Stimulated activated CD8-positive, alpha-beta memory T cell treated with anti-CD3 and anti-CD28 coated beads, Interleukin-7, amount 100 ng/mL, for 48 hours (primary cell): ENCODE measurements at regions not wholly inside any gene's neighbourhood (a gene's known extent, or its start where the extent isn't known, plus 50 kb on each side); places are given as distances from the start of the nearest gene placed in this dataset.
"Not testable (repeated sequence)": the region's sequence is repeated elsewhere in the genome, so short reads cannot be mapped to it uniquely, and the experiment has no call there.

ENCODE experiments used
- DNase-seq, 2 donors: peaks; one replicate each; pipeline ENCODE4 v3.0.0-alpha.2; 2020; ENCODE audit warnings: low read depth in 1 of 2; ENCODE audit errors: extremely low read depth in 1 of 2

- no peak for DNase-seq
Observed at GRCh38 chr3:15983232-15983631, 185.5 kb upstream of the ANKRD28 start.

DNA sequence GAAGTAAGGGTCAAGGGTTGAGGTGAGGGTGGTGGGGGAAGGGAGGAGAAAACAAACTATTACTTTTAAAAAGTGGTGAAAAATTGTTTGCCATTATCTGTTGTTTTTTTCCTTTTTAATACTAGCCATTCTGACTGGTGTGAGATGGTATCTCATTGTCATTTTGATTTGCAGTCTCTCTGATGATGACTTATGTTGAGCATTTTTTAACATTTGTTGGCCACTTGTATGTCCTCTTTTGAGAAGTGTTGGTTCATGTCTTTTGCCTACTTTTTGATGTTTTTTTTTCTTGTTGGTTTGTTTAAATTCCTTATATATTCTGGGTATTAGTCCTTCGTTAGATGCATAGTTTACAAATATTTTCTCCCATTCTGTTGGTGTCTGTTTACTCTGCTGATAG lies 185.9 kb upstream of the ANKRD28 start:
- no peak for DNase-seq

DNA sequence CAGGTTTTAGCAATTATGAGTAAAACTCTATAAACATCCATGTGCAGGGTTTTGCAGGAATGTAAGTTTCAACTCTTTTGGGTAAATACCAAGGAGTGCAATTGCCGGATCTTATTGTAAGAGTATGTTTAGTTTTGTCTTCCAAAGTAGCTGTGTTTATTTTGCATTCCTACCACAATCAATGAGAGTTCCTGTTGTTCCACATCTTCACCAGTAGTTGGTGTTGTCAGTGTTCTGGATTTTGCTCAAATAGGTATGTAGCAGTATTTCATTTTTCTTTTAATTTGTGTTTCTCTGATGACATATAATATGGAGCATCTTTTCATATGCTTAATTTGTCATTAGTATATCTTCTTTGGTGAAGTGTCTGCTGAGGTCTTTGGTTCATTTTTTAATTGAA lies 185.1 kb upstream of the GALNT15 start:
- no peak for DNase-seq

- DNase-seq: not testable (repeated sequence)
Observed at GRCh38 chr3:15993660-15994059, 180.8 kb upstream of the GALNT15 start.

GRCh38 chr3:15996496-15996895 lies 178.0 kb upstream of the GALNT15 start:
- DNase-seq: not testable (repeated sequence)

- no peak for DNase-seq
Observed at GRCh38 chr3:15997274-15997943, 177.1 kb upstream of the GALNT15 start.

DNA sequence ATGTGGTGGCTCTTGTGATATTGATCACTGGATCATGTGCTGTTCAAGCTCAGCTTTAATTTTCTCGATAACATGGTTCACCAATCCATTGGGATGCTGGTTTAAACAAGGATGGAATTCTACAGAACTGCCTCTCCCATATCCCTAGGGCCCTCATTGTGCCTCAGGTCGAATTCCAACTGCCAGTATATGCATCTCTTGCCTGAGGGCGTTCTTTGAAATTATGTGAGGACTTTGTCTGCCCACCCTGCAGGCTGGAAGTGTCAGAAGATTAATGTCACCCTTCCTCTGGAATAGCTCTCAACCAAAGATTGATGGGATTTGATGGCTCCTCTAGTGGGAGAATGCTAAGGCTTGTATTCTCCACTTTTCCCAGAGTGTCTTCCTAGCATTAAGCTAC lies 175.6 kb upstream of the GALNT15 start:
- DNase-seq: no peak

GRCh38 chr3:16004812-16005211 lies 169.7 kb upstream of the GALNT15 start:
- DNase-seq: no peak

GRCh38 chr3:16011376-16011775 lies 163.1 kb upstream of the GALNT15 start:
- no peak for DNase-seq

DNA sequence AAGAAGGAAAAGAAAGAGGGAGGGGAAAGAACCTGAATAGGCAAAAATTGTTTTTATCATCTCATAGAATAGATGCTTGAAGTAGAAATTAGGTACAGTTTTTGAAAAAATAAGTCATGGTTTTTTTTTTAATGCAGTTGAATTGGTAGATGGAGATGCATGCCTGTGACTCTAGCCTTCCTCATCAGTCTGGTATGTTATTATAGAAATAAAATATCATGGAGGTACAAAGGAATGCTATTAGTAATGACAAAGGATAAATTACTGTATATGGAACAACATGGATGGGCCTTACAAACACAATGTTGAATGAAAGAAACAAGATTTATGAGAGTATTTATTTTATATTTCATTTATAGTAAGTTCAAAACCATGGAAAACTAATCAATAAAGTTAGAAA lies 162.4 kb upstream of the GALNT15 start:
- no peak for DNase-seq

- DNase-seq: no peak
Observed at GRCh38 chr3:16013568-16013967, 160.9 kb upstream of the GALNT15 start.

GRCh38 chr3:16021801-16022200 lies 152.7 kb upstream of the GALNT15 start:
- DNase-seq: not testable (repeated sequence)

DNA sequence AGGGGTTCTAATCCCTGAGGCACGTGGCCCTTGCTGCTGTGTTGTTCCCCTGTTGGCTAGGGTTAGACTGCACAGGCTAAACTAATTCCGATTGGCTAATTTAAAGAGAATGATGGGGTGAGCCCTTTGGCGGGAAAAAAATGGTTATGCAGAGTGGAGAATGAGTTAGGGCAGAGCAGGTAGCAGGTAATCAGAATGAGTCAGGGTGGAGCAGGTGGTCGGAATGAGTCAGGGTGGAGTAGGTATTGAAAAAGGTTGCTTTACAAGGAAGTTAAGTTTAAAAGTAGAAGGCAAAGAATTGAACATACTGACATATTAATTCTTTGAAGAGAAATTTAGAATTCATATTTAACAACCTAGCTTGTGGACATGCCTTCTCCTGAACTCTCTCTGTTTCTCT lies 150.6 kb upstream of the GALNT15 start:
- not testable (repeated sequence) for DNase-seq

DNA sequence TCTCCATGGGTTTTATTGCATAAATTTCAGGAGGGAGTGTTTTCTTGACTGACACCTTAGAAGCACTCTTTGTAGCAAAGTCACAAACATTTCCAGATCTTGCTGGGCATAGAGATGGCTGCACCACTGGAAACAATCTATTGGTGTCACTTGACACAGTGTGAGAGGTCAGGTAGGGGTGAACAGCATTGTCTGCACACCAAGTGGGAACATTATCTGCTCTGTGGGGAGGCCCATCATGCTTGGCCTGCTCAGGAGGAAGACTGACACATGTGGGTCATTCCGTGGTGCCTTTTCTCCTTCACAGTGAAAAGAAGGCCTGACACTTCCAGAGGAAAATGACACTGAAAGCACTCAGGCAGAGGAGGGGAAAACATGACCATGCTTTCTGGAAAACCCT lies 149.9 kb upstream of the GALNT15 start:
- no peak for DNase-seq

GRCh38 chr3:16026753-16027152 lies 147.7 kb upstream of the GALNT15 start:
- no peak for DNase-seq

- DNase-seq: no peak
Observed at GRCh38 chr3:16028604-16029003, 145.9 kb upstream of the GALNT15 start.

DNA sequence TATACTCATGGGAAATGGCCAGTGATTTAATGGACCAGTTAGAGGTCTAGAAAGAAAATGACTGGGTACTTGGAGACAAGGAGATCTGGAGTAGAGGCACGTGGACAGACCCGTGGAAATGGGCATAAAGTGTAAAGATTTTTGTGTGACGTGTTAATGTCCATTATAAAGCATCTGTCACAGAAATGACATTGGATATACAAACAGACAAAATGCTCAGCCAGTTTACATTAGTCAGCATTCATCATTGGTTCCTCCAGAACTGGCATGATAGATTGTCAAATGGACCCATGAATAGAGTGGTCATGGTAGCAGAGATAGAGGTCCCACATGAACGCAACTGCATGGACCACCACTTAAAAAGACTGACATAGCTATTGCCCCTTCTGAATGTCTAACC lies 144.1 kb upstream of the GALNT15 start:
- DNase-seq: no peak

DNA sequence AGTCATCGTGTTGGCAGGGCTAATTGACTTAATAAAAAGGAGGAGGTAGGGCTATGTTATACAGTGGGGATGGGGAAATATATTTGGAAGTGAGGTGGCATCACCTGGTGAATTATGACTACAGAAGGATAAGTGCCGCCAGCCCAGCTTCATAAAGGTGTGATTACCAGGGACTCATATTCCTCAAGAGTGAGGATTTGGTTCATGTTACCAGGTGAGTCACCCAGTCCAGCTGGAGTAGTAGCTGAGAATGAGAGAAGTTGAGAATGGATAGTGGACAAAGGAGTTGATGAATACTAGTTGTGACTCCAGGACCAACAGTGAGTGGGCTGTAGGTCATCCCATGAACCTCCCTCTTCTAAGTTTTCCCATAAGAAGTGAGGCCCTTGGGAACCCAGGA lies 143.0 kb upstream of the GALNT15 start:
- DNase-seq: no peak

- DNase-seq: no peak
Observed at GRCh38 chr3:16033889-16034687, 140.4 kb upstream of the GALNT15 start.

DNA sequence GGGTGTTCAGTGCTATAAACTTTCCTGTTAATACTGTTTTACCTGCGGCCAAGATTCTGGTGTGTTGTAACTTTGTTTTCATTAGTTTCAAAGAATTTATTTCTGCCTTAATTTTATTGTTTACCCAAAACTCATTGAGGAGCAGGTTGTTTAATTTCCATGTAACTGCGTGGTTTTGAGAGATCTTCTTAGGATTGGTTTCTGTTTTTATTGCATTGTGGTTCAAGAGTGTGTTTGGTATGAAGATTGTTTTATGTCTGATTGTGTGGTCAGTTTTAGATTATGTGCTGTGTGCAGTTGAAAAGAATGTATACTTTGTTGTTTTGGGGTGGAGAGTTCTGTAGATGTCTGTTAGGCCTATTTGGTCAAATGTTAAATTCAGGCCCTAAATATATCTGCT lies 133.5 kb upstream of the GALNT15 start:
- no peak for DNase-seq

DNA sequence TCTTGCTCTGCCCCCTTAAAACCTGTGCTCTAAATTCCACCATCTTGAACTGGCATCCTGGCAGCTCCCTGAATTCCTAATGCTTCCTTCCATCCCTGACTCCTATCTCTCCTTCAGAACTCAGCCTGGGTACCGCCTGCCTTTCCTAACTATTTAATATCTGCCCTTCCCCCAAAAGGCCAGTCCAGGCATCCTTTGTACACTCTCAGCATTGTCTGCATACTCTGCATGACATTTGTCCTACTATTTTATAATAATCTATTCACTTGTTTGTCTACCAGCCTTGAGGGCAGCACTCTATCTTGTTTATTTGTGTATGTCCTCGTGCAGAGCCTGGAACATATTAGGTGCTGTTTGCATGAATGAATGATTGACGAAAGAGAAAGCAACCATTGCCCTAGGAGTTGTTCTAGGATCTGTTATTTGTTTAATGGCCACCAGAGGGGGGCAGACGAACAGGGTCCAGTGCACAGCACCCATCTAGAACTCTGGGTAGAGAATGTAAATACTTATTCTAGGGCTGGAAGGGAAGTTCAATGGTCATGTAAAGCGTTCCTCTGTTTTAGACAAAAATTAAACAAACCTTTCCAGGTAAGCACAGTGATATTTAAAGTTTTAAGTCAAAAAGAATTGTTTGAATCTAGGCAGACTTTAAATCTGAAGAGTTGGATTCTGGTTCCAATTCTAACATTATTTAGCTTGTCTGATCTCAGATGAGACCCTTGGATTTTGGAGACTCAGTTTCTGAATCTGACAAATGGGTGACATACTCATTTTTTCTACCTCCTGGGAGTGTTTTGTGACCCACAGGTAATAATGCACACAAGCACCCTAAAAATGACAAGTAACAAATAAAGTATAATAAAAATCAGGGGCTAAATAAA lies 125.8 kb upstream of the GALNT15 start:
- peak in 1 of 2 donors; percentile 4 for DNase-seq
